IMR-90 (cell line): ENCODE measurements at regions not wholly inside any gene's neighbourhood (a gene's known extent, or its start where the extent isn't known, plus 50 kb on each side); places are given as distances from the start of the nearest gene placed in this dataset.

Source experiments
- ATAC-seq: fragments of 200-7000 bp; cut with Tn5 transposase; 2 replicates; pipeline ENCODE4 v1.9.1; 2020; ENCODE audit warnings: low read depth, mild to moderate bottlenecking, moderate library complexity
- BruUV-seq: library from RNA; stranded (reverse); fragments of 400-500 nt; replicated peaks from 2 replicates; lab custom pipeline; 2021; lab: Mats Ljungman, UMichigan
- CTCF ChIA-PET: fragments of 300-600 bp; formaldehyde crosslinking; extraction: SDS; loops from one replicate; lab custom pipeline; 2021; ENCODE audit warnings: antibody characterized with exemption; lab: Yijun Ruan, JAX
- POLR2A ChIA-PET: fragments of 300-600 bp; sonication (Branson Sonifier 250); formaldehyde crosslinking; loops from one replicate; lab custom pipeline; 2022; ENCODE audit warnings: antibody characterized with exemption; ENCODE audit not compliant: unreplicated experiment; lab: Charles Lee
- DNase-seq: peaks from one replicate; pipeline ENCODE4 v3.0.0; 2013
- H2AFZ ChIP-seq: replicated peaks from 2 replicates; pipeline ENCODE3; 2013; ENCODE audit warnings: low read length, mild to moderate bottlenecking; ENCODE audit not compliant: poor library complexity
- H2AK5ac ChIP-seq: 2 replicates; pipeline ENCODE4 v1.6.1; 2013; ENCODE audit warnings: low read depth, low read length, inconsistent platforms
- H2AK9ac ChIP-seq: replicated peaks from 2 replicates; pipeline ENCODE3; 2013; ENCODE audit warnings: mild to moderate bottlenecking, low read depth, low read length, moderate library complexity; ENCODE audit not compliant: poor library complexity
- H2BK120ac ChIP-seq: 2 replicates; pipeline ENCODE4 v1.6.1; 2013; ENCODE audit warnings: low read depth, low read length, inconsistent platforms
- H2BK15ac ChIP-seq: 3 replicates; pipeline ENCODE4 v1.6.1; 2013; ENCODE audit warnings: low read depth, low read length, inconsistent platforms
- H2BK20ac ChIP-seq: 2 replicates; pipeline ENCODE4 v1.6.1; 2013; ENCODE audit warnings: low read depth, mild to moderate bottlenecking, inconsistent platforms, low read length, moderate library complexity
- H2BK5ac ChIP-seq: 2 replicates; pipeline ENCODE4 v1.6.1; 2013; ENCODE audit warnings: mild to moderate bottlenecking, low read depth, low read length, inconsistent platforms; ENCODE audit not compliant: poor library complexity, severe bottlenecking
- H3K14ac ChIP-seq: replicated peaks from 2 replicates; pipeline ENCODE4 v1.6.1; 2013; ENCODE audit warnings: low read depth, low read length, inconsistent platforms
- H3K18ac ChIP-seq: 2 replicates; pipeline ENCODE4 v1.6.1; 2013; ENCODE audit warnings: low read depth, low read length, control low read depth
- H3K23ac ChIP-seq: 2 replicates; pipeline ENCODE4 v1.6.1; 2013; ENCODE audit warnings: low read depth, low read length, inconsistent platforms
- H3K27ac ChIP-seq: 2 replicates; pipeline ENCODE4 v1.5.1; 2013; ENCODE audit warnings: mild to moderate bottlenecking, control low read depth, low read length; ENCODE audit not compliant: insufficient read depth
- H3K27me3 ChIP-seq: 2 replicates; pipeline ENCODE4 v1.6.1; 2013; ENCODE audit warnings: low read length; ENCODE audit not compliant: control insufficient read depth, insufficient read depth
- H3K36me3 ChIP-seq: 2 replicates; pipeline ENCODE4 v1.6.1; 2013; ENCODE audit warnings: low read length, mixed read lengths; ENCODE audit not compliant: control insufficient read depth, insufficient read depth
- H3K4ac ChIP-seq: 2 replicates; pipeline ENCODE4 v1.6.1; 2013; ENCODE audit warnings: low read depth, low read length, inconsistent platforms
- H3K4me1 ChIP-seq: 2 replicates; pipeline ENCODE4 v1.6.1; 2013; ENCODE audit warnings: low read length, mixed read lengths; ENCODE audit not compliant: control insufficient read depth, insufficient read depth
- H3K4me2 ChIP-seq: 2 replicates; pipeline ENCODE4 v1.6.1; 2013; ENCODE audit warnings: low read depth, mild to moderate bottlenecking, control low read depth, low read length, moderate library complexity
- H3K4me3 ChIP-seq: 2 replicates; pipeline ENCODE4 v1.5.1; 2013; ENCODE audit warnings: low read depth, mild to moderate bottlenecking, control low read depth, low read length, moderate library complexity; ENCODE audit not compliant: insufficient read depth
- H3K56ac ChIP-seq: 2 replicates; pipeline ENCODE4 v1.6.1; 2013; ENCODE audit warnings: low read length, inconsistent platforms; ENCODE audit not compliant: insufficient read depth; ENCODE audit errors: extremely low read depth
- H3K79me1 ChIP-seq, 2 experiments: 2 replicates each; pipeline ENCODE4 v1.6.1; 2013; ENCODE audit warnings: low read length in 2 of 2, inconsistent platforms in 1 of 2, low read depth in 1 of 2
- H3K9ac ChIP-seq: 2 replicates; pipeline ENCODE4 v1.6.1; 2013; ENCODE audit warnings: low read depth, low read length, control low read depth
- H3K9me1 ChIP-seq: 2 replicates; pipeline ENCODE4 v1.6.1; 2013; ENCODE audit warnings: low read length, inconsistent platforms; ENCODE audit not compliant: insufficient read depth
- H3K9me3 ChIP-seq: 2 replicates; pipeline ENCODE4 v1.6.1; 2013; ENCODE audit warnings: low read length; ENCODE audit not compliant: control insufficient read depth, insufficient read depth
- H4K20me1 ChIP-seq: 2 replicates; pipeline ENCODE4 v1.6.1; 2013; ENCODE audit warnings: low read length, inconsistent platforms; ENCODE audit not compliant: insufficient read depth
- H4K5ac ChIP-seq: 2 replicates; pipeline ENCODE4 v1.6.1; 2013; ENCODE audit warnings: mild to moderate bottlenecking, low read depth, low read length, control low read depth
- H4K8ac ChIP-seq, 2 experiments: 2 replicates each; pipeline ENCODE4 v1.6.1; 2013; ENCODE audit warnings: low read depth in 2 of 2, low read length in 2 of 2, control low read depth in 1 of 2, inconsistent platforms in 1 of 2
- H4K91ac ChIP-seq: 2 replicates; pipeline ENCODE4 v1.6.1; 2013; ENCODE audit warnings: low read depth, low read length, inconsistent platforms; ENCODE audit not compliant: insufficient read depth
- BHLHE40 ChIP-seq: fragments of 150-350 bp; IDR thresholded peaks from 2 replicates; pipeline ENCODE4 v1.6.1; 2016; ENCODE audit warnings: mild to moderate bottlenecking, low read depth, low read length
- CEBPB ChIP-seq: IDR thresholded peaks from 2 replicates; pipeline ENCODE4 v1.6.1; 2012; ENCODE audit warnings: low read depth, low read length, improper control_type of control experiment
- CHD1 ChIP-seq: IDR thresholded peaks from 2 replicates; pipeline ENCODE4 v1.6.1; 2012; ENCODE audit warnings: low read depth, low read length, improper control_type of control experiment
- ELK1 ChIP-seq: fragments of 150-350 bp; IDR thresholded peaks from 2 replicates; pipeline ENCODE4 v1.6.1; 2016; ENCODE audit warnings: low read depth, mild to moderate bottlenecking, low read length, moderate library complexity, borderline replicate concordance
- FOS ChIP-seq: fragments of 150-350 bp; IDR thresholded peaks from 2 replicates; pipeline ENCODE4 v1.6.1; 2016; ENCODE audit warnings: low read depth, low read length
- MAFK ChIP-seq: IDR thresholded peaks from 2 replicates; pipeline ENCODE4 v1.6.1; 2012; ENCODE audit warnings: low read depth, low read length, improper control_type of control experiment
- MAZ ChIP-seq: IDR thresholded peaks from 2 replicates; pipeline ENCODE4 v1.6.1; 2012; ENCODE audit warnings: low read depth, mild to moderate bottlenecking, low read length, improper control_type of control experiment, moderate library complexity, borderline replicate concordance
- MXI1 ChIP-seq: IDR thresholded peaks from 2 replicates; pipeline ENCODE4 v1.6.1; 2012; ENCODE audit warnings: low read depth, mild to moderate bottlenecking, low read length, moderate library complexity, borderline replicate concordance
- NFE2L2 ChIP-seq: fragments of 150-350 bp; IDR thresholded peaks from 2 replicates; pipeline ENCODE4 v1.6.1; 2016; ENCODE audit warnings: low read depth, mild to moderate bottlenecking, low read length
- POLR2A ChIP-seq: IDR thresholded peaks from 2 replicates; pipeline ENCODE4 v1.6.1; 2012; ENCODE audit warnings: mild to moderate bottlenecking, low read depth, low read length
- RAD21 ChIP-seq: IDR thresholded peaks from 2 replicates; pipeline ENCODE4 v1.6.1; 2012; ENCODE audit warnings: low read length, improper control_type of control experiment
- RCOR1 ChIP-seq: IDR thresholded peaks from 2 replicates; pipeline ENCODE4 v1.6.1; 2012; ENCODE audit warnings: mild to moderate bottlenecking, low read length, improper control_type of control experiment; ENCODE audit not compliant: insufficient replicate concordance
- RFX5 ChIP-seq: IDR thresholded peaks from 2 replicates; pipeline ENCODE4 v1.8.0; 2012; ENCODE audit warnings: low read depth, mild to moderate bottlenecking, low read length, moderate library complexity
- SMC3 ChIP-seq: fragments of 150-350 bp; IDR thresholded peaks from 2 replicates; pipeline ENCODE4 v1.6.1; 2016; ENCODE audit warnings: low read depth, mild to moderate bottlenecking, antibody characterized with exemption, low read length, moderate library complexity
- USF2 ChIP-seq: fragments of 150-350 bp; IDR thresholded peaks from 2 replicates; pipeline ENCODE4 v1.6.1; 2017; ENCODE audit warnings: mild to moderate bottlenecking, antibody characterized with exemption, low read length, low read depth
- WGBS, 2 experiments: methylation state at CpG; one replicate each; pipeline versions ENCODE4 v1.1.5 to v1.1.7; 2013; ENCODE audit warnings: missing lambda C conversion rate in 2 of 2; ENCODE audit not compliant: insufficient read length in 1 of 2; ENCODE audit errors: extremely low coverage in 2 of 2; 5-methylcytosine and 5-hydroxymethylcytosine counted together
- dilution Hi-C: fragments of 300-500 bp; cut with HindIII; formaldehyde crosslinking; loops from one replicate; pipeline ENCODE4 v1.14.3; 2018; ENCODE audit warnings: low sequenced_read_pairs; ENCODE audit not compliant: unreplicated experiment
- in situ Hi-C: fragments of 300-500 bp; cut with MboI; formaldehyde crosslinking; loops from 3 replicates; pipeline ENCODE4 v1.14.3; 2019; ENCODE audit warnings: low sequenced_read_pairs, inconsistent platforms, mixed read lengths
- intact Hi-C: fragments of 100-400 bp; cut with micrococcal nuclease; formaldehyde crosslinking; loops from 2 replicates; pipeline ENCODE4 v1.10.0; 2022
- TF ChIP-seq, protein P1 (sequence below): conservative IDR thresholded peaks from 2 replicates; pipeline ENCODE4 v1.5.1; 2012; ENCODE audit warnings: mild to moderate bottlenecking, low read depth, low read length, improper control_type of control experiment

DNA sequence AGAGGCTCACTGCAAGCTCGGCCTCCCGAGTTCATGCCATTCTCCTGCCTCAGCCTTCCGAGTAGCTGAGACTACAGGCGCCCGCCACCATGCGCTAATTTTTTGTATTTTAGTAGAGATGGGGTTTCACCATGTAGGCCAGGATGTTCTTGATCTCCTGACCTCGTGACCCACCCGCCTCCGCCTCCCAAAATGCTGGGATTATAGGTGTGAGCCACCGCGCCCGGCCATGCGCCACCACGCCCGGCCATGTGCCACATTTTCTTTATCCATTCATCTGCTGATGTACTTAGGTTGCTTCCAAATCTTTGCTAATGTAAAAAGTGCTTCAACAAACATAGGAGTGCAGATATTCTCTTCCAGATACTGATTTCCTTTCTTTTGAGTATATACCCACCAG is 408.6 kb downstream of the CAAP1 start:
- DNase-seq (no peak), ATAC-seq (no peak)
- Histone ChIP-seq H3K4me1 (no peaks in the 10 kb centered on the region), H2BK5ac (no peak overlapping the region), H3K14ac (no peak overlapping the region), H3K27ac (no peak overlapping the region), H2AFZ (no peak overlapping the region), H4K8ac (no peak overlapping the region), H3K56ac (no peak overlapping the region), H3K4me2 (no peak overlapping the region), H2BK15ac (no peak overlapping the region), H4K5ac (no peak overlapping the region), H2BK20ac (no peak overlapping the region), H3K18ac (no peak overlapping the region), H3K79me1 (no peaks in the 10 kb centered on the region), H2AK5ac (no peak overlapping the region), H3K9me3 (no peaks in the 10 kb centered on the region), H3K4me3 (no peak overlapping the region), H3K36me3 (no peaks in the 10 kb centered on the region), H3K4ac (no peak overlapping the region), H2BK120ac (no peak overlapping the region), H2AK9ac (no peak overlapping the region), H3K23ac (no peak overlapping the region), H4K91ac (no peak overlapping the region), H4K20me1 (no peaks in the 10 kb centered on the region), H3K9ac (no peak overlapping the region), H3K27me3 (no peaks in the 10 kb centered on the region), H3K9me1 (no peaks in the 10 kb centered on the region)
- in situ Hi-C loops (no loop called here), intact Hi-C loops (no loop called here), dilution Hi-C loops (no loop called here)
- CTCF ChIA-PET = no interaction called here
- POLR2A ChIA-PET = no interaction called here
- WGBS, 2 experiments = no CpG with 5 or more reads among the region's 15 CpGs
- no TSS peak for BruUV-seq
- TF ChIP-seq NFE2L2 (no peak), CHD1 (no peak), RFX5 (no peak), MAFK (no peak), ELK1 (no peak), MAZ (no peak), SMC3 (no peak), RAD21 (no peak), USF2 (no peak), FOS (no peak), POLR2A (no peak), CEBPB (no peak), MXI1 (no peak), RCOR1 (no peak), BHLHE40 (no peak)
- TF ChIP-seq, protein P1, sequence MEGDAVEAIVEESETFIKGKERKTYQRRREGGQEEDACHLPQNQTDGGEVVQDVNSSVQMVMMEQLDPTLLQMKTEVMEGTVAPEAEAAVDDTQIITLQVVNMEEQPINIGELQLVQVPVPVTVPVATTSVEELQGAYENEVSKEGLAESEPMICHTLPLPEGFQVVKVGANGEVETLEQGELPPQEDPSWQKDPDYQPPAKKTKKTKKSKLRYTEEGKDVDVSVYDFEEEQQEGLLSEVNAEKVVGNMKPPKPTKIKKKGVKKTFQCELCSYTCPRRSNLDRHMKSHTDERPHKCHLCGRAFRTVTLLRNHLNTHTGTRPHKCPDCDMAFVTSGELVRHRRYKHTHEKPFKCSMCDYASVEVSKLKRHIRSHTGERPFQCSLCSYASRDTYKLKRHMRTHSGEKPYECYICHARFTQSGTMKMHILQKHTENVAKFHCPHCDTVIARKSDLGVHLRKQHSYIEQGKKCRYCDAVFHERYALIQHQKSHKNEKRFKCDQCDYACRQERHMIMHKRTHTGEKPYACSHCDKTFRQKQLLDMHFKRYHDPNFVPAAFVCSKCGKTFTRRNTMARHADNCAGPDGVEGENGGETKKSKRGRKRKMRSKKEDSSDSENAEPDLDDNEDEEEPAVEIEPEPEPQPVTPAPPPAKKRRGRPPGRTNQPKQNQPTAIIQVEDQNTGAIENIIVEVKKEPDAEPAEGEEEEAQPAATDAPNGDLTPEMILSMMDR = no peak
